ENCODE measurements at regions not wholly inside any gene's neighbourhood (a gene's known extent, or its start where the extent isn't known, plus 50 kb on each side); places are given as distances from the start of the nearest gene placed in this dataset.
A peak's percentile ranks its signal among the peaks of the same experiment; 100 is the strongest.

GRCh38 chr2:39854771-39855170 is 75.7 kb upstream of the THUMPD2 start:
- no peak for DNase-seq (ENCODE audit: extremely low spot score)
- 81% methylated on average over 5 of the region's 5 CpGs for WGBS
- H3K27me3 ChIP-seq: no peaks in the 10 kb centered on the region

GRCh38 chr2:39852831-39853230 is 73.8 kb upstream of the THUMPD2 start:
- no peak overlapping the region for H3K4me3 ChIP-seq
- no peak for DNase-seq (ENCODE audit: extremely low spot score)
- H3K36me3 ChIP-seq: no peaks in the 10 kb centered on the region
- 86% methylated on average over 1 of the region's 1 CpG for WGBS
- no peak overlapping the region for H3K27ac ChIP-seq (replicated peaks in 1 of 4)
- H3K9me3 ChIP-seq: no peaks in the 10 kb centered on the region
- TF ChIP-seq POLR2AphosphoS5 (IDR thresholded peaks at IDR 0.05) (no peak), EP300 (IDR thresholded peaks at IDR 0.05) (no peak), POLR2A (IDR thresholded peaks at IDR 0.05; ENCODE audit: low read depth) (no peak), CTCF (IDR thresholded peaks at IDR 0.05) (no peak)
- intact Hi-C loops (cut with DNase I): no loop called here
- peaks cover 0 to 17% (median 14%) of the 10 kb centered on the region in 4 donors for H3K4me1 ChIP-seq
- H3K27me3 ChIP-seq: no peaks in the 10 kb centered on the region

More at GRCh38 chr2:39854771-39855170, 75.7 kb upstream of the THUMPD2 start:
- H3K9me3 ChIP-seq: no peaks in the 10 kb centered on the region
- H3K4me1 ChIP-seq: peaks cover 0 to 17% (median 14%) of the 10 kb centered on the region in 4 donors
- H3K36me3 ChIP-seq: no peaks in the 10 kb centered on the region
- H3K4me3 ChIP-seq: no peak overlapping the region
- H3K27ac ChIP-seq (replicated peaks in 1 of 4): no peak overlapping the region
- TF ChIP-seq EP300 (IDR thresholded peaks at IDR 0.05): no peak
- TF ChIP-seq CTCF (IDR thresholded peaks at IDR 0.05): no peak
- no peak for TF ChIP-seq POLR2AphosphoS5 (IDR thresholded peaks at IDR 0.05)
- no peak for TF ChIP-seq POLR2A (IDR thresholded peaks at IDR 0.05; ENCODE audit: low read depth)
- intact Hi-C loops (cut with DNase I): no loop called here

- intact Hi-C loops (cut with DNase I): no loop called here
- TF ChIP-seq CTCF (IDR thresholded peaks at IDR 0.05): peak in 1 of 3 experiments; percentile 6
- no peak for TF ChIP-seq EP300 (IDR thresholded peaks at IDR 0.05)
- no peak for TF ChIP-seq POLR2A (IDR thresholded peaks at IDR 0.05; ENCODE audit: low read depth)
- TF ChIP-seq POLR2AphosphoS5 (IDR thresholded peaks at IDR 0.05): no peak
- DNase-seq (ENCODE audit: extremely low spot score): no peak
Measured at GRCh38 chr2:39851651-39852110, 72.6 kb upstream of the THUMPD2 start.

GRCh38 chr2:39851251-39851650 is 72.2 kb upstream of the THUMPD2 start:
- peaks cover 0 to 17% (median 14%) of the 10 kb centered on the region in 4 donors for H3K4me1 ChIP-seq
- no peak overlapping the region for H3K27ac ChIP-seq (replicated peaks in 1 of 4)
- no peaks in the 10 kb centered on the region for H3K9me3 ChIP-seq
- no peaks in the 10 kb centered on the region for H3K36me3 ChIP-seq
- no peaks in the 10 kb centered on the region for H3K27me3 ChIP-seq
- TF ChIP-seq POLR2A (IDR thresholded peaks at IDR 0.05; ENCODE audit: low read depth) (no peak), POLR2AphosphoS5 (IDR thresholded peaks at IDR 0.05) (no peak), CTCF (IDR thresholded peaks at IDR 0.05) (no peak), EP300 (IDR thresholded peaks at IDR 0.05) (no peak)
- intact Hi-C loops (cut with DNase I): no loop called here
- WGBS: 53% methylated on average over 8 of the region's 8 CpGs
- peak overlapping the region in 1 of 4 donors; percentile 1 for H3K4me3 ChIP-seq
- DNase-seq (ENCODE audit: extremely low spot score): no peak

More at GRCh38 chr2:39851651-39852110, 72.6 kb upstream of the THUMPD2 start:
- H3K27me3 ChIP-seq: no peaks in the 10 kb centered on the region
- no peaks in the 10 kb centered on the region for H3K9me3 ChIP-seq
- H3K27ac ChIP-seq (replicated peaks in 1 of 4): no peak overlapping the region
- 9% methylated on average over 3 of the region's 3 CpGs for WGBS
- no peaks in the 10 kb centered on the region for H3K36me3 ChIP-seq
- peak overlapping the region in 1 of 4 donors; percentile 1 for H3K4me3 ChIP-seq
- peaks cover 0 to 17% (median 14%) of the 10 kb centered on the region in 4 donors for H3K4me1 ChIP-seq

- TF ChIP-seq POLR2AphosphoS5 (IDR thresholded peaks at IDR 0.05) (no peak), POLR2A (IDR thresholded peaks at IDR 0.05; ENCODE audit: low read depth) (no peak), EP300 (IDR thresholded peaks at IDR 0.05) (no peak), CTCF (IDR thresholded peaks at IDR 0.05) (no peak)
- no peaks in the 10 kb centered on the region for H3K9me3 ChIP-seq
- intact Hi-C loops (cut with DNase I): no loop called here
- no peak overlapping the region for H3K27ac ChIP-seq (replicated peaks in 1 of 4)
- H3K4me3 ChIP-seq: no peak overlapping the region
- peaks cover 0 to 17% (median 14%) of the 10 kb centered on the region in 4 donors for H3K4me1 ChIP-seq
- no peaks in the 10 kb centered on the region for H3K36me3 ChIP-seq
- 81% methylated on average over 4 of the region's 4 CpGs for WGBS
- DNase-seq (ENCODE audit: extremely low spot score): no peak
- no peaks in the 10 kb centered on the region for H3K27me3 ChIP-seq
Measured at GRCh38 chr2:39849982-39850526, 71.0 kb upstream of the THUMPD2 start.

Data from esophagus muscularis mucosa (tissue), 4 donors.